Dendritic cell treated with granulocyte-macrophage colony-stimulating factor and Interleukin-4, amounts not matched to agents 40 ng/mL and 50 ng/mL, for 4 days (primary cell): ENCODE measurements at regions not wholly inside any gene's neighbourhood (a gene's known extent, or its start where the extent isn't known, plus 50 kb on each side); places are given as distances from the start of the nearest gene placed in this dataset.

Experiments
- H3K27ac Mint-ChIP-seq: one replicate; pipeline ENCODE4 v1.8.0; 2022; ENCODE audit warnings: mild to moderate bottlenecking, mixed read lengths
- H3K27me3 Mint-ChIP-seq: one replicate; pipeline ENCODE4 v1.8.0; 2022; ENCODE audit warnings: mild to moderate bottlenecking, mixed read lengths
- H3K36me3 Mint-ChIP-seq: one replicate; pipeline ENCODE4 v1.8.0; 2022; ENCODE audit warnings: low read depth, mixed read lengths
- H3K4me1 Mint-ChIP-seq: one replicate; pipeline ENCODE4 v1.8.0; 2022; ENCODE audit warnings: low read depth, mixed read lengths
- H3K4me3 Mint-ChIP-seq: one replicate; pipeline ENCODE4 v1.8.0; 2022; ENCODE audit warnings: mild to moderate bottlenecking, moderate library complexity, mixed read lengths
- H3K9me3 Mint-ChIP-seq: one replicate; pipeline ENCODE4 v1.8.0; 2022; ENCODE audit warnings: mixed read lengths
- intact Hi-C: fragments of 100-400 bp; cut with micrococcal nuclease; formaldehyde crosslinking; loops from one replicate; pipeline ENCODE4 v1.15.0; 2022

DNA sequence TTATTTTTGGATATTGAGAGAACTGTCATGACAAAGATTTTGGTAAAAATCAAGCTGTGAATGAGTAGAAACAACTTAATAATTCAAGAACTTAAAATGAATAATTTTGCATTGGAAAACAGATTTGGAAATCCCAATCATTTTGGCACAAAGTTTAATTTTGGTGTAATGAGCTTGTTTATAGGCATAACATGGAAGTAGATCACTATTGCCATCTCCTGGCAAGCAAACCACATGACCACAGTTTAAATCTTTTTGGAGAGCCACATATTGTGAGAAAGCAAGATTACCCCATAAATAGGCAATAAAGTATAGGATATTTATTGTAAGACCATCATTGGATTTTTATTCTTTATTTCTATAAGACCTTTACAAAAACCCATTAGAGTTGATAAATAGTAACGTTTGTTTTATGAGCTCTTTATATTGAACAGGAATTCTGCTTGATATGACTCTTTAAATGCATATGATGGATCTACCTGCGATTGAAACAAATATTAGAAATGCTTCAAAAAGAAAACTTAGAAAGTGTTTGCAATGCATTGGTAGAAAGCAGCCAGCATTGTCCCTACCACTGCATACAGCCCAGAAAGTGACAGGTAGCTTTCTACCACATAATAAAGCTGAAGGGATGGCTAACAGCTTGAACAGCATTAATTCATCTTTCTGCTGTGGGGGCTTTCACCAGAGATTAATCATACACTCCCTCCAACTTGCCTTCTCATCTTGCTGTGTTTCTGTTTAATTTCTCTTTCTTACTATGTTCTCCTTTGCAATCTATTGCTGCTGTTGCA lies 766.8 kb downstream of the TBL1XR1 start:
- intact Hi-C loops: no loop called here
- no peaks in the 10 kb centered on the region for H3K9me3 Mint-ChIP-seq
- H3K4me1 Mint-ChIP-seq: no peaks in the 10 kb centered on the region

DNA sequence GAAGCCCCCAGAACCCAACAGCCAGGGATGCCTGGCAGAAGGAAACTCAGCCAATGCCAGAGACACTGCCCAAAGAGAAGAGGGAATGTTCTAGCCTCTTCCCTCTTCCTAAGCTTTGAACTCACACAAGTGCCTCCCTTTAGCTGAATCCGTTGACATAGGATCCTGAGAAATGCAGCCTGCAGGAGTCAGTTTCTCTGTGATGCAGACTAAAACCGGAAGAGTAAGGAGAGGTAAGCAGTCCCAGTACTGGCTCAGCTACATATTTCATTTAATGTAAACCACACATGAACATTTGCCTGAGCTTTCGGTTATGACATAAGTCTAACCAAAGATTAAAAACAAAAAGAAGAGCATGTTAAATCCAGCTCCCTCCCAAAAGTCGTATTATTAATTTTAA lies 768.7 kb downstream of the TBL1XR1 start:
- H3K4me1 Mint-ChIP-seq: no peaks in the 10 kb centered on the region
- no peaks in the 10 kb centered on the region for H3K27me3 Mint-ChIP-seq
- no peak overlapping the region for H3K27ac Mint-ChIP-seq
- no peaks in the 10 kb centered on the region for H3K36me3 Mint-ChIP-seq
- H3K9me3 Mint-ChIP-seq: no peaks in the 10 kb centered on the region
- intact Hi-C loops: no loop called here
- no peak overlapping the region for H3K4me3 Mint-ChIP-seq

More for the DNA sequence above, 766.8 kb downstream of the TBL1XR1 start:
- H3K27ac Mint-ChIP-seq: no peak overlapping the region
- no peaks in the 10 kb centered on the region for H3K36me3 Mint-ChIP-seq
- H3K4me3 Mint-ChIP-seq: no peak overlapping the region
- H3K27me3 Mint-ChIP-seq: no peaks in the 10 kb centered on the region

- Mint-ChIP-seq H3K36me3 (no peaks in the 10 kb centered on the region), H3K4me1 (no peaks in the 10 kb centered on the region), H3K9me3 (no peaks in the 10 kb centered on the region), H3K4me3 (no peak overlapping the region), H3K27me3 (no peaks in the 10 kb centered on the region), H3K27ac (no peak overlapping the region)
- intact Hi-C loops: no loop called here
Measured at GRCh38 chr3:176426371-176426770, 770.9 kb downstream of the TBL1XR1 start.

DNA sequence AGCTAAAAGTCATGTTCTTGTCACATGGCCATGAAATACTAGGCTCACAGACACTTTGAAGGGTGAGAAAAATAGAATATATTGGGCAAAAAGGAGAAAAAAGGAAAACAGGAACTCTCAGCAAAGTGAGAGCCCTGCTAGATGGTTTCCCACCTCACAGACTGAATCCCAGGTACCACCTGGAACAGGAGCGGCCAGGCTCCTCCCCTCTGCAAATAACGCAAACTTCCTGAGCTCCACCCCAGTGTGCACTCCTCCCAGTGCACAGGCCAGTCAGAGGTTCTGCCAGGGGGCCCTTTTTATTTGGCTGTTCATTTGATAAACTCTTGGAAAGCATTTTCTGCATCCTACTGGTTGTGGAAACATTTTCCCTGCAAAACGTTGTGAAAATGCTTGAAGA lies 780.4 kb downstream of the TBL1XR1 start:
- H3K27ac Mint-ChIP-seq: no peak overlapping the region
- intact Hi-C loops: no loop called here
- no peak overlapping the region for H3K4me3 Mint-ChIP-seq
- no peaks in the 10 kb centered on the region for H3K36me3 Mint-ChIP-seq
- no peaks in the 10 kb centered on the region for H3K27me3 Mint-ChIP-seq
- H3K4me1 Mint-ChIP-seq: no peaks in the 10 kb centered on the region
- peaks cover 41% of the 10 kb centered on the region for H3K9me3 Mint-ChIP-seq

DNA sequence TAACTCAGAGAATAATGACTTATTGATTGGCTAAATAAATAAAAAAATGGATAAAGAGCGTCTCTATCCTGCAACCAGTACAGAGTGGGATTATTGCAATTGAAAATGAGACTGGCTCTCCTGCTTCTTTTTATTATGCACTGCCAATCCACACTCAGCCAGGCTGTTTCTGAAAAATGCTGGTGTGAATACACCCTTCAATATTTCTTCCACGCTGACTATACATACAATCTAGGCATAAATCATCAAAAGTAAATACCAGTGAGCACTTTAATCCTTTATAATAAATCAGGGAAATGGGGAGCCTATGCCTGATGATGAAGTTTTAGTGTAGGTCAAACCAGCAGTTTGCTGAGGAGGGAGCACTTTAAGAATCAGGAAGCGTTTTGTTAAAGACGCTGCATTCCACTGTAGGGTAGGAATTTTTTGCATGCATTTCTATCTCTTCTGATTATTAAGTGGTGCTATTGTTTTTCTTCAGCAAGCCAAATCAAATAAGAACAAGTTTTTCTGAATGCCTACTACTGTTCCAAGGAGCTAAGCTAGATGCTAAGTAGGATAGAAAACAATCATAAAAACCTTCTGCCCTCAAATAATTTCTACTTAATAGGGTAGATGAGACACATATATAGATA lies 781.5 kb downstream of the TBL1XR1 start:
- Mint-ChIP-seq H3K36me3 (no peaks in the 10 kb centered on the region), H3K27ac (no peak overlapping the region), H3K27me3 (no peaks in the 10 kb centered on the region), H3K4me3 (no peak overlapping the region), H3K9me3 (peaks cover 41% of the 10 kb centered on the region), H3K4me1 (no peaks in the 10 kb centered on the region)
- intact Hi-C loops: no loop called here

DNA sequence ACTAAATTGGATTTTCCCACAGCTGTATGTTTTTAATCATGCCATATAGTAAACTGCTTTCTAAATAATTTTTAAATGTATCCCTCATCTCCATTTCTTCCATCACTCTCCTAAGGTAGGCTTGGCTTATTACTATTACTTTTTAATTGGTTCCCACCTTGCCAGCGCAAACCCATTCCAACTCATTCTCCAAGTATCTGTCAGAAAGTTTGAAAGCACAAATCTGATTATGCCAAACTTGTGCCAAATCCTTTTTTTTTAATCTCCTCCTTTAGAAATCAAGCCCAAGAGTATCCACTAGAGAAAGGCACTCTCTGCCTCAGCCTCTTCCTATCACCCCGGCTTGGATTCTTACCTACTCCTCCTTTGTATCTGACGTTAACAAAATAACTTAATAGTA lies 784.5 kb downstream of the TBL1XR1 start:
- no peaks in the 10 kb centered on the region for H3K4me1 Mint-ChIP-seq
- no peak overlapping the region for H3K4me3 Mint-ChIP-seq
- peaks cover 29% of the 10 kb centered on the region for H3K9me3 Mint-ChIP-seq
- no peaks in the 10 kb centered on the region for H3K27me3 Mint-ChIP-seq
- intact Hi-C loops: no loop called here
- H3K36me3 Mint-ChIP-seq: no peaks in the 10 kb centered on the region
- no peak overlapping the region for H3K27ac Mint-ChIP-seq

DNA sequence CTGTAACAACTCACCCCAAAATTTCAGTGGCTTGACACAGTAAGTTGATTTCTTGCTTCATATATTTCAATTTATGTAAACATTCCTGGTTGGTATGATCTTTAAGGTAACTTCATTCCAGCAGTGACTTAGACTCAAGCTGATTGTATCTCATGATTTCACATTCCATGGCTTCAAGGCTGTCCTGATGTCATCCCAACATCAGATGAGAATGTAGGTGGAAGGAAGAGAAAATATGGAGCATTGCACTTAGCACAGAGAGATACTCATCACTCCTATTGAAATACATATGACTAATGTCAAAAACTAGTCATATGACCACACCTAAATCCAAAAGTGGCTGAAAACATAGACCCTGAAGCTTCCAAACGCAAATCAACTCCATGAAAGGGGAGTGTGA lies 793.8 kb downstream of the TBL1XR1 start:
- H3K27me3 Mint-ChIP-seq: no peaks in the 10 kb centered on the region
- H3K9me3 Mint-ChIP-seq: peaks cover 26% of the 10 kb centered on the region
- no peak overlapping the region for H3K4me3 Mint-ChIP-seq
- no peaks in the 10 kb centered on the region for H3K4me1 Mint-ChIP-seq
- H3K27ac Mint-ChIP-seq: no peak overlapping the region
- no peaks in the 10 kb centered on the region for H3K36me3 Mint-ChIP-seq
- intact Hi-C loops: no loop called here

DNA sequence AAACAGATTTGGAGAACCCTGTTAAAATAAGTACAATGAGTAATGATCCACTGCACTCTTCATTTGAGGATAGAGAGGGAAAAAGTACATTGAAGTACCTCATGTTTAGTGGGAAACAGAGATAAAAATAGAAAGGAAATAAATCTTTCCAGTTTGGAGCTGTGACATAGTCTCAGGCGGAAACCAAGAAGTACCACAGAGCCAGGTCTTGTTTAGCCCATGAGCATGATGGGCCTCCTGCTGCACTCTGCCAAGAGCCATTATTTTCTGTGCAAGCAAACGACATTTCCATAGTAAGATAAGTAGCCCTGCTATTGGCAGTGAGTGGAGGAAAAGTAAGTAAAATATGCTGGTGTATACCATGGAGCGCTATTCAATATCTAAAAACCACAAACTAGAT lies 796.1 kb downstream of the TBL1XR1 start:
- intact Hi-C loops: no loop called here
- H3K9me3 Mint-ChIP-seq: peaks cover 40% of the 10 kb centered on the region
- H3K27ac Mint-ChIP-seq: no peak overlapping the region
- H3K27me3 Mint-ChIP-seq: no peaks in the 10 kb centered on the region
- H3K4me3 Mint-ChIP-seq: no peak overlapping the region
- H3K36me3 Mint-ChIP-seq: no peaks in the 10 kb centered on the region
- H3K4me1 Mint-ChIP-seq: no peaks in the 10 kb centered on the region

GRCh38 chr3:176399193-176399592 lies 798.1 kb downstream of the TBL1XR1 start:
- intact Hi-C loops: no loop called here

DNA sequence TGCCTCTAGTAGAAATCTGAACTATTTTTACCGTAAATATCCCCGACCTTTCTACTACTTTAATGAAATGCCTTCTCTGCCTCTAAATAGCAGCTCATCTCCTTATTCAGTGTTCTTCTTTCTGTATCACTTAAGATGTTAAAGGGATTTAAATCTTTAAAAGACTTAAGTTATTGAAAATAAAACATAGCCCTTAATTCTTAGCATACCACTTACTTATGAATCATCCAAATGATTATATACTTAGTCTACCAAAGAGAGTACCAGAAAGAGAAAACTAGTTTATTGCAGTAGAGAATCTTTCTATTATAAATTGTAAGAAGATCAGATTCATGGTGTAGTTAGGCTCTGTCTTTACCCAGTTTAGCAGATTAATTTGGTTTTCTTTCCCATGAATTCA lies 802.0 kb downstream of the TBL1XR1 start:
- Mint-ChIP-seq H3K27ac (no peak overlapping the region), H3K27me3 (no peaks in the 10 kb centered on the region), H3K36me3 (no peaks in the 10 kb centered on the region), H3K4me1 (no peaks in the 10 kb centered on the region), H3K4me3 (no peak overlapping the region), H3K9me3 (peaks cover 55% of the 10 kb centered on the region)
- intact Hi-C loops: no loop called here

More at GRCh38 chr3:176399193-176399592, 798.1 kb downstream of the TBL1XR1 start:
- no peaks in the 10 kb centered on the region for H3K4me1 Mint-ChIP-seq
- no peak overlapping the region for H3K4me3 Mint-ChIP-seq
- H3K27me3 Mint-ChIP-seq: no peaks in the 10 kb centered on the region
- H3K36me3 Mint-ChIP-seq: no peaks in the 10 kb centered on the region
- H3K27ac Mint-ChIP-seq: no peak overlapping the region
- peaks cover 49% of the 10 kb centered on the region for H3K9me3 Mint-ChIP-seq

DNA sequence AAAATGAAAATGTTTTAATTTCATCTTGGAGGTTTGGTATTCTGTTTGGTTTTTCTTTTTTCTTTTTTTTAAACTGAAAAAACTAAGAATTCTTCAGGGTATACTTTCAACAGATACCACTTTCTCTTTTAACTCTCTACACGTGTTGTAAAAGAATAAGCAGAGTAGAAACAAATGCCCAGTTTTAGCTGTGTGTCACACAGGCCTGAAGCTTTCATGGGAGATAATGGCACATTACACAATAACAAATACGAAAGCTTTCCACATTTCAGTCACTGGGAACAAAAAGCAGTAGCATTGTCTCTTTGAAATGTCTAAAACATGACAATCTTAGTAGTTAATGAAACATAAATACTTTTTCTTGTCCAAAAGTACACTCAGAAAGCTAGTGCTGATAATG lies 818.5 kb downstream of the TBL1XR1 start:
- Mint-ChIP-seq H3K4me1 (no peaks in the 10 kb centered on the region), H3K27ac (no peak overlapping the region), H3K27me3 (no peaks in the 10 kb centered on the region), H3K4me3 (no peak overlapping the region), H3K9me3 (peaks cover 32% of the 10 kb centered on the region), H3K36me3 (no peaks in the 10 kb centered on the region)
- intact Hi-C loops: no loop called here

DNA sequence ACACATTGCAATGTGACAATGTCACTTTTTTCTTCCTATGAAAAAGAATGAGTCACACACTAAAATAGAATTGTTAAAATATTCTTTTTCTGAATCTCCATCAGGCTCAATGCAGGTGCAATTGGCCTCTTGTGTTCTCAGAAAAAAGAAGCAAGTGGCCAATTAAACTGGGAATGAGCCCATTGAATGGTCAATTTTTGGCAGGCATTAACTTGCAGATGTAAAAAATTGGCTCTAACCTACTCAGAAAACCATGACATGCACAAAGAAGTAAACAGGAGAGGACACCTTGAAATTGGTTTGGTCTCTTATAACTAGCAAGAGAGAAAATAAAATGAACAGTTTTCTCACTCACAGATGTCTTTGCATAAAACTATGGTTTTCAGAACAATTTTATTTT lies 820.8 kb downstream of the TBL1XR1 start:
- Mint-ChIP-seq H3K9me3 (peaks cover 40% of the 10 kb centered on the region), H3K4me1 (no peaks in the 10 kb centered on the region), H3K36me3 (no peaks in the 10 kb centered on the region), H3K4me3 (no peak overlapping the region), H3K27me3 (no peaks in the 10 kb centered on the region), H3K27ac (no peak overlapping the region)
- intact Hi-C loops: no loop called here

- no peak overlapping the region for H3K4me3 Mint-ChIP-seq
- no peaks in the 10 kb centered on the region for H3K36me3 Mint-ChIP-seq
- H3K27ac Mint-ChIP-seq: no peak overlapping the region
- no peaks in the 10 kb centered on the region for H3K27me3 Mint-ChIP-seq
- H3K4me1 Mint-ChIP-seq: no peaks in the 10 kb centered on the region
- intact Hi-C loops: no loop called here
- peaks cover 35% of the 10 kb centered on the region for H3K9me3 Mint-ChIP-seq
Measured at GRCh38 chr3:176375519-176375918, 821.8 kb downstream of the TBL1XR1 start.

DNA sequence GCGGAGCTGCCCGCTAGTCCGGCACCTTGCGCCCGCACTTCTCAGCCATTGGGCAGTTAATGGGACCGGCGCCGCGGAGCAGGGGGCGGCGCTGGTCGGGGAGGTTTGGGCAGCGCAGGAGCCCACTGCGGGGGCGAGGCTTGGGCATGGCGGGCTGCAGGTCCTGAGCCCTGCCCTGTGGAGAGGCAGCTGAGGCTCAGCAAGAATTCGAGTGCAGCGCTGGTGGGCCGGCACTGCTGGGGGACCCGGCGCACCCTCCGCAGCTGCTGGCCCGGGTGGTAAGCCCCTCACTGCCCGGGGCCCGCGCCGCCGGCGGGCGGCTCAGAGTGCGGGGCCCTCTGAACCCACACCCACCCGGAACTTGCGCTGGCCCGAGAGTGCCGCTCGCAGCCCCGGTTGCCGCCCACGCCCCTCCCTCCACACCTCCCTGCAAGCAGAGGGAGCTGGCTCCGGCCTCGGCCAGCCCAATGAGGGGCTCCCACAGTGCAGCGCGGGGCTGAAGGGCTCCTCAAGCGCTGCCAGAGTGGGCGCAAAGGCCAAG lies 835.0 kb downstream of the TBL1XR1 start:
- Mint-ChIP-seq H3K9me3 (peaks cover 42% of the 10 kb centered on the region), H3K27ac (no peak overlapping the region), H3K27me3 (no peaks in the 10 kb centered on the region), H3K4me1 (no peaks in the 10 kb centered on the region), H3K36me3 (no peaks in the 10 kb centered on the region), H3K4me3 (no peak overlapping the region)
- intact Hi-C loops: no loop called here
